ENCODE measurements at regions not wholly inside any gene's neighbourhood (a gene's known extent, or its start where the extent isn't known, plus 50 kb on each side); places are given as distances from the start of the nearest gene placed in this dataset.

DNA sequence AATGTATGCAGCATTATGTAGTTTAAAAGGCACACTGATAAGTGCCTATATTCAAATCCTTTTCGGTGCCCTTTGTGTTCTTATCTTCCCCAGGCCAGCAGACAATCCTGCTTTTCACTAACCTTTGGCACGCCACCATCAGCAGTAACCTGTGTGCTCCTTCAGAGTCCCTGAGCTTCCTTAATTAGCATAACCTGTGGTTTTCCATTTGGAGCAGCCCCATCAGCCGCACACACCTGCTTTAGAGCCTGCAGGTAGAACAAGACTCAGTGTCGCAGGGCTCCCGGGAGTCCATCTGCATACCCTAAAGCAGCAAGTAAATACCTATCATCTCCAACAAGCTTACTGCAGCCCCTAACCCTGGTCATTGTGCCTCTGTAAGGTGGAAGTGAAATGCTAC lies 755.1 kb downstream of the ROBO2 start:
- intact Hi-C loops (cut with DNase I), result no loop called here
- DNase-seq (ENCODE audit: low spot score in 2 of 2), result no peak
- no peak overlapping the region for H3K27ac ChIP-seq
- H3K36me3 ChIP-seq, result no peaks in the 10 kb centered on the region
- H3K27me3 ChIP-seq, result no peaks in the 10 kb centered on the region
- TF ChIP-seq, protein P1, sequence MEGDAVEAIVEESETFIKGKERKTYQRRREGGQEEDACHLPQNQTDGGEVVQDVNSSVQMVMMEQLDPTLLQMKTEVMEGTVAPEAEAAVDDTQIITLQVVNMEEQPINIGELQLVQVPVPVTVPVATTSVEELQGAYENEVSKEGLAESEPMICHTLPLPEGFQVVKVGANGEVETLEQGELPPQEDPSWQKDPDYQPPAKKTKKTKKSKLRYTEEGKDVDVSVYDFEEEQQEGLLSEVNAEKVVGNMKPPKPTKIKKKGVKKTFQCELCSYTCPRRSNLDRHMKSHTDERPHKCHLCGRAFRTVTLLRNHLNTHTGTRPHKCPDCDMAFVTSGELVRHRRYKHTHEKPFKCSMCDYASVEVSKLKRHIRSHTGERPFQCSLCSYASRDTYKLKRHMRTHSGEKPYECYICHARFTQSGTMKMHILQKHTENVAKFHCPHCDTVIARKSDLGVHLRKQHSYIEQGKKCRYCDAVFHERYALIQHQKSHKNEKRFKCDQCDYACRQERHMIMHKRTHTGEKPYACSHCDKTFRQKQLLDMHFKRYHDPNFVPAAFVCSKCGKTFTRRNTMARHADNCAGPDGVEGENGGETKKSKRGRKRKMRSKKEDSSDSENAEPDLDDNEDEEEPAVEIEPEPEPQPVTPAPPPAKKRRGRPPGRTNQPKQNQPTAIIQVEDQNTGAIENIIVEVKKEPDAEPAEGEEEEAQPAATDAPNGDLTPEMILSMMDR (IDR thresholded peaks at IDR 0.05), result no peak
- no peaks in the 10 kb centered on the region for H3K9me3 ChIP-seq
- H3K4me1 ChIP-seq, result no peaks in the 10 kb centered on the region
- no peak overlapping the region for H3K4me3 ChIP-seq

DNA sequence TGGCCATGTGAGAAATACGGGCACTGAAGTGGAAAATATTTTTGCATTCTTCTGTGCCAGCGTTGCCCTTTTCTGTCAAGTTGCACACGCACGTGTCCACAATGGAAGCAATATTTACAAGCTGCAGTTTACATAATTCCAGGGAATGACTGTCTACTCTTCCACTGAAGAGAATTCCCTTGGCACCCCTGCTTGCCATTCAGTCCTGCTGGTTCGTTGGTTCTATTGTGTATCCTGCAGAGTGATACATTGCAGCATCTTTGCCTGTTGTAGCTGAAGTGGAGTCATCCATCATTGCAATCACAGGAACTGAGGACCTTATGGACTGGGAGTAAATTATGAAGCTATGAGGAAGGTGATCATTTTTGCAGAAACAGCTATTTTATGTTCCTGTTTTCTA lies 759.4 kb downstream of the ROBO2 start:
- H3K4me1 ChIP-seq, result no peaks in the 10 kb centered on the region
- H3K36me3 ChIP-seq, result no peaks in the 10 kb centered on the region
- no peaks in the 10 kb centered on the region for H3K9me3 ChIP-seq
- TF ChIP-seq, protein P1 (IDR thresholded peaks at IDR 0.05), result no peak
- DNase-seq (ENCODE audit: low spot score in 2 of 2), result no peak
- no peak overlapping the region for H3K27ac ChIP-seq
- intact Hi-C loops (cut with DNase I), result no loop called here
- no peaks in the 10 kb centered on the region for H3K27me3 ChIP-seq
- H3K4me3 ChIP-seq, result no peak overlapping the region

DNA sequence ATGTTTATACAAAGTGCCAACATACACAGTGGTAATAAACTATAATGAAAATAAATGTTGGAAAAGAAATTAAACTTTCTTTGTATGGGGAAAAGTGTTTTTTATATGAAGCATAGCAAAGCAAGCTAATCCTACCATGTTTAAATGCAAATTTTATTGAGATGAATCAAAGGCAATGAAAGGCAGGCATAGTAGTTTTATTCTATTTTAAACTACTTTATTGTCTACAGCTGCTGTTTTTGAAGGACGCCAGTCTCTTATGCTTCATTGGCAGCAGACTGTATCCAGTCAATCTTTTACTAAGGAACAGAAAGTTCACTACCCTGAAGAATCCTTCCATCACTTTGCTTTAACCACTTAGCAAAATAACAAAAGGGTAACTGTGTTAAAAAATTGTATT lies 761.0 kb downstream of the ROBO2 start:
- no peaks in the 10 kb centered on the region for H3K27me3 ChIP-seq
- DNase-seq (ENCODE audit: low spot score in 2 of 2), result no peak
- TF ChIP-seq, protein P1 (IDR thresholded peaks at IDR 0.05), result no peak
- H3K27ac ChIP-seq, result no peak overlapping the region
- intact Hi-C loops (cut with DNase I), result no loop called here
- no peak overlapping the region for H3K4me3 ChIP-seq
- H3K36me3 ChIP-seq, result no peaks in the 10 kb centered on the region
- H3K9me3 ChIP-seq, result no peaks in the 10 kb centered on the region
- H3K4me1 ChIP-seq, result no peaks in the 10 kb centered on the region

DNA sequence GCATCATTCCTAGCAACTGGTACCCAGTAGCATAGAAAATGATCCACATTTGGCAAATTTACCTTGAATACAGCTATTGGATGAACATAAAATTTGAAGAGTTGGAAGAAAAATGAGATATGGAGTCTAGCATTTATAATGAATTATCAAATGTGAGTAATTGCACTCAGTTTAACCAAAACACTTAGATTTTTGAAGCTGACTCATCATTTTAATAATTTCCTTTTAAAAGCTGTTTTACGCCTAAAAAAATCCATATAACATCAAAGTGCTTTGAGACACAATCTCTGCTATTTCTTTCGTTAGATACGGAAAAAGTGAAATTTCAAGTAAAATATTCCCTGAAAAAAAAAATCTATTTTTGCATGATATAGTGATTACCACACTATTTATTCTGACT lies 767.4 kb downstream of the ROBO2 start:
- H3K4me3 ChIP-seq, result no peak overlapping the region
- H3K9me3 ChIP-seq, result no peaks in the 10 kb centered on the region
- H3K36me3 ChIP-seq, result no peaks in the 10 kb centered on the region
- TF ChIP-seq, protein P1 (IDR thresholded peaks at IDR 0.05), result no peak
- intact Hi-C loops (cut with DNase I), result no loop called here
- H3K4me1 ChIP-seq, result no peaks in the 10 kb centered on the region
- H3K27ac ChIP-seq, result no peak overlapping the region
- DNase-seq (ENCODE audit: low spot score in 2 of 2), result no peak
- no peaks in the 10 kb centered on the region for H3K27me3 ChIP-seq

DNA sequence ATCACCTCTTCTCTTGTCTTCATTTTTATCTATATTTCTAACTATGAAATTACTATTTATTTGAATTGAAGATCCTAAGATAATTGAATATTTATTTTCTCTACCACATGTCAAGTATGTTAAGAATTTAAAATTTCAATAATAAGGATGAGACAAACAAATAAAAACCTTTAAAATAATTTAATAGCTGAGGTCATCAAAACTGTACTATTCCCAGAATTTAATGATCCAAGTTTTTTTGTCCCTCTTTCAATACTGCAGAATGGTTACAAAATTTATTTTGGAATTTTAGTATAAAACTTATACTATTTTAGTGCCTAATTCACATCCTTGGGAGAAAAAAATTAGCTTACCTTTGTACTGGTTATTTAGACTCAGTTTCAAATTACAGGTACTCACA lies 774.9 kb downstream of the ROBO2 start:
- intact Hi-C loops (cut with DNase I), result no loop called here
- no peak overlapping the region for H3K4me3 ChIP-seq

DNA sequence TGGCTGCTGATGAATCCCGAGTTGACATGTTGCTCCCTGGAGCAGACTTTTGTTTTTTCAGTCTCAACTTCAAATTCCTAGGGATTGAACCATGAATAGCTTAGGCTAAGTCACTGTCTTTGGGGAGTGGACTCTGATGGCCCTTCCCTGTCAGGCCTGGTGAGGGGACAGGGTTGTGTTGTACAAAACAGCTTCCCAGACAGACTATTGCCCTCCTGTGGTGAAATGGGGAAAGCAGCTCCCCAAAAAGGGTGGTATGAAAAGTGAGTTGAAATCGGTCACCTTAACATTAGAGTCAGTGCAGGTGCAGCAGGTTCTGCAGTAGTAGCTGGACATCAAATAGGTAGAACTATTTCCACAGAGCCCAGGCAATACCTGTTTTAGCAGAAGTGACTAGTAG lies 775.6 kb downstream of the ROBO2 start:
- Histone ChIP-seq H3K36me3 (no peaks in the 10 kb centered on the region), H3K4me3 (no peak overlapping the region), H3K4me1 (no peaks in the 10 kb centered on the region), H3K27ac (no peak overlapping the region), H3K9me3 (no peaks in the 10 kb centered on the region), H3K27me3 (no peaks in the 10 kb centered on the region)
- no peak for DNase-seq (ENCODE audit: low spot score in 2 of 2)
- intact Hi-C loops (cut with DNase I), result no loop called here
- TF ChIP-seq, protein P1 (IDR thresholded peaks at IDR 0.05), result no peak

More for the DNA sequence above, 774.9 kb downstream of the ROBO2 start:
- H3K27me3 ChIP-seq, result no peaks in the 10 kb centered on the region
- H3K9me3 ChIP-seq, result no peaks in the 10 kb centered on the region
- TF ChIP-seq, protein P1 (IDR thresholded peaks at IDR 0.05), result no peak
- no peak overlapping the region for H3K27ac ChIP-seq
- DNase-seq (ENCODE audit: low spot score in 2 of 2), result no peak
- H3K4me1 ChIP-seq, result no peaks in the 10 kb centered on the region
- no peaks in the 10 kb centered on the region for H3K36me3 ChIP-seq
